ENCODE measurements at regions not wholly inside any gene's neighbourhood (a gene's known extent, or its start where the extent isn't known, plus 50 kb on each side); places are given as distances from the start of the nearest gene placed in this dataset.

- DNase-seq (ENCODE audit: low spot score) (no peak), ATAC-seq (no peak; the same call in 1 of the 2 replicates)
- Mint-ChIP-seq H3K27ac (no peak overlapping the region), H3K27me3 (ENCODE audit: low read depth) (no peaks in the 10 kb centered on the region; the same call in 1 of the 2 replicates), H3K4me1 (0 out of 2 replicates have a peak, but pooled peaks cover 6% of the 10 kb centered on the region), H3K4me3 (no peak overlapping the region), H3K36me3 (no peaks in the 10 kb centered on the region), H3K9me3 (peaks cover 8% of the 10 kb centered on the region; the same call in 1 of the 2 replicates)
- ChIA-PET POLR2A (no interaction called here), CTCF (no interaction called here)
- TF ChIP-seq ZNF232 (CRISPR knock-in tag; IDR thresholded peaks at IDR 0.05): no peak
- TF ChIP-seq ZNF281 (CRISPR knock-in tag; IDR thresholded peaks at IDR 0.05): no peak
- no peak for TF ChIP-seq ZSCAN18 (CRISPR knock-in tag; IDR thresholded peaks at IDR 0.05)
- TF ChIP-seq TEAD1 (CRISPR knock-in tag; IDR thresholded peaks at IDR 0.05): no peak
- no peak for TF ChIP-seq KAT7 (CRISPR knock-in tag; IDR thresholded peaks at IDR 0.05; ENCODE audit: borderline replicate concordance)
- TF ChIP-seq GRHL2 (CRISPR knock-in tag; IDR thresholded peaks at IDR 0.05; ENCODE audit: insufficient replicate concordance, severe bottlenecking): no peak
- TF ChIP-seq E2F4 (CRISPR knock-in tag; IDR thresholded peaks at IDR 0.05; ENCODE audit: borderline replicate concordance, low read depth): no peak
- TF ChIP-seq ZNF219 (CRISPR knock-in tag; IDR thresholded peaks at IDR 0.05; ENCODE audit: borderline replicate concordance): no peak
- TF ChIP-seq MLX (CRISPR knock-in tag; IDR thresholded peaks at IDR 0.05): no peak
- TF ChIP-seq CDX4 (CRISPR knock-in tag; IDR thresholded peaks at IDR 0.05; ENCODE audit: borderline replicate concordance): no peak
- TF ChIP-seq NR3C1 (CRISPR knock-in tag; conservative IDR thresholded peaks at IDR 0.05; ENCODE audit: low read depth): no peak
- no peak for TF ChIP-seq NFYB (CRISPR knock-in tag; conservative IDR thresholded peaks at IDR 0.05; ENCODE audit: low read depth)
- no peak for TF ChIP-seq AR (CRISPR knock-in tag; IDR thresholded peaks at IDR 0.05)
- no peak for TF ChIP-seq E2F1 (CRISPR knock-in tag; IDR thresholded peaks at IDR 0.05)
- no peak for TF ChIP-seq ZNF416 (CRISPR knock-in tag; IDR thresholded peaks at IDR 0.05)
- no peak for TF ChIP-seq CBFB (CRISPR knock-in tag; IDR thresholded peaks at IDR 0.05; ENCODE audit: low read depth)
- no peak for TF ChIP-seq TEAD4 (CRISPR knock-in tag; IDR thresholded peaks at IDR 0.05)
These were observed 188.5 kb upstream of the PFKP start for GRCh38 chr10:2878818-2879217.
